ENCODE measurements at regions not wholly inside any gene's neighbourhood (a gene's known extent, or its start where the extent isn't known, plus 50 kb on each side); places are given as distances from the start of the nearest gene placed in this dataset.

DNA sequence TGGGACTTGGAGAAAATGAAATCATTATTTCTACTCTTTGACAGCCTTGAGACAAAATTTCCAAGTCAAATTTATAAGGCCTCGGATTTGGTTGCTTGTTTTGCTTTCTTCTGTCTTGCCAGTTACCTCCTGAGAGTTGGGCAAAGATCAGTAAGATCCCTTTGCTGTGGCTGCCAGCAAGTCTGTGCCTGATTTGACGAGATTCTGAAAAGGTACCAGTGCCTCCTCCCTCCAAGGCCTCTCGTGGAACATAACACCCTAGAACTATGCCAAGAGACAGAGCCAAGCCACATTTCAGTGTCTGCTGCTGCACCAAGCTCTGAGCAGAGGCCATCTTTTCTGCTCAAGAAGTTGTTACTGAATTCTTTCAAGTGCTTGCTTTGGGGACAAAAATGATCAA, 61.0 kb downstream of the GTPBP8 start:
- CTCF ChIA-PET: interaction anchor here (0.8 to 2.6 kb wide), 2 partner anchors 225 to 237 kb away, joined by 3 to 17 read pairs; no protein-coding TSS in a partner anchor
- H3K4me1 Mint-ChIP-seq: peaks cover 3% of the 10 kb centered on the region
- peaks cover 3% of the 10 kb centered on the region for H3K36me3 Mint-ChIP-seq (ENCODE audit: low read depth)
- POLR2A ChIA-PET: no interaction called here
- H3K27me3 Mint-ChIP-seq: no peaks in the 10 kb centered on the region
- H3K27ac Mint-ChIP-seq: no peak overlapping the region
- H3K9me3 Mint-ChIP-seq: no peaks in the 10 kb centered on the region
- no peak overlapping the region for H3K4me3 Mint-ChIP-seq
- no peak for DNase-seq

DNA sequence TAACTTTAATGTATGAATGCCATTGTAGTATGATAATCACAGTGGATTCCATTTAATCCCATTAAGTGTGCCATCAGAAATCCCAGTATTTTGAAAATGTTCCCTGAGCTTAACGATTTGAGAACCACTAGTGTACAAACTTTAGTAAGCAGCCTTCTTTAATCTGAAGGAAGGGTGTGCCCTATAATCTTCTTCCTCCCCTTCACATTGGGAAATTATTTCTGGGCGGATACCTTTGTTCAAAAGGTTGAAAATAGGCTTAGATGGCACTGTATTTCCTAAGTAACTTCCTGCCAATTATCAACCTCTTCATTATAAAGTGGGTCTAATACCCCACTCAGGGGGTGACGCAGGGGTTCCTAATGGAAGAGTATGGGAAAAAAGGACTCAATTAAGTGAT, 62.4 kb downstream of the GTPBP8 start:
- Mint-ChIP-seq H3K27ac (no peak overlapping the region), H3K4me3 (no peak overlapping the region), H3K27me3 (no peaks in the 10 kb centered on the region), H3K36me3 (ENCODE audit: low read depth) (no peaks in the 10 kb centered on the region), H3K4me1 (peaks cover 3% of the 10 kb centered on the region), H3K9me3 (no peaks in the 10 kb centered on the region)
- DNase-seq: no peak
- ChIA-PET CTCF (interaction anchor here (0.6 to 2.6 kb wide), 2 partner anchors 16 to 236 kb away, joined by 3 to 17 read pairs; no protein-coding TSS in a partner anchor), POLR2A (no interaction called here)

DNA sequence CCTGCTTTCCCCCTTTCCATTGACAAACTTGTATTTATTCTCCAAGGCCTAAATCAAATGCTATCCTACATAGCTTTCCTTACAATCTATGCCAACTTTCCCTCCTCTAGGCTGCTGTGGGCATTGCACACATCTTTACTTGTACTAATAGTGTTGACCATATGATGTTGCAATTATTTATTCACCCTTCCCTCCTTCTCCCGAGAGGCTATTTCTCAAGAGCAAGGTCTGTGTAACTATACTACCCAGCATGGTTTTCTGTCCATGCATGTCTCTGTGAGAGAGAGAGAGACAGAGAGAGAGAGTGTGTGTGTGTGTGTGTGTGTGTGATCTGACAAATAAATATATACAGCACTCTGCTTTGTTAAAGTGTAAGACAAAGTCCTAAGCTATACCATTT, 63.8 kb downstream of the GTPBP8 start:
- CTCF ChIA-PET: interaction anchor here (2.3 kb wide), 1 partner anchor 234 kb away, joined by 8 read pairs; no protein-coding TSS in a partner anchor
- H3K27me3 Mint-ChIP-seq: no peaks in the 10 kb centered on the region
- H3K27ac Mint-ChIP-seq: no peak overlapping the region

DNA sequence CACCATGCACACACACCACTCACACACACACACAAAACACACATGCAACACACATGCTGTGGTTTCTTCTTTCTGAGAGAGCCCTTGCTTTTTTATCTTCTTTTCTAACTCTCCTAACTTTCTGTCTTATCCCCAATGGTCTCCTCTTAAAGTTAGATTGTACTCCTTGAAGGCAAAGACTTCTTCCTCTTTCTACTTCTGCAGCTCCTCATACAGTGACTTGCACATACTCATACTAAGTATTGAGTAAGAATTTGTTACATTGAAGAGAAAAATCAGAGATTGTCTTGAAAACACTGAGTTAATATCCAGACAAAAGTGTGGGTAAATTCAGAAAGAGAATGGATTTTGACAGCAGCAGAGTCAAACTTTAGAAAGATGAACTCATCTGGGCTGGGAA, 64.4 kb downstream of the GTPBP8 start:
- no peak for DNase-seq
- CTCF ChIA-PET: interaction anchor here (2.3 kb wide), 1 partner anchor 233 kb away, joined by 8 read pairs; no protein-coding TSS in a partner anchor
- POLR2A ChIA-PET: no interaction called here
- H3K27me3 Mint-ChIP-seq: no peaks in the 10 kb centered on the region
- H3K9me3 Mint-ChIP-seq: no peaks in the 10 kb centered on the region
- no peaks in the 10 kb centered on the region for H3K36me3 Mint-ChIP-seq (ENCODE audit: low read depth)
- H3K4me1 Mint-ChIP-seq: peaks cover 3% of the 10 kb centered on the region
- no peak overlapping the region for H3K4me3 Mint-ChIP-seq
- no peak overlapping the region for H3K27ac Mint-ChIP-seq

More for the DNA sequence above, 63.8 kb downstream of the GTPBP8 start:
- Mint-ChIP-seq H3K4me3 (no peak overlapping the region), H3K9me3 (no peaks in the 10 kb centered on the region), H3K36me3 (ENCODE audit: low read depth) (no peaks in the 10 kb centered on the region), H3K4me1 (peaks cover 3% of the 10 kb centered on the region)
- POLR2A ChIA-PET: no interaction called here
- DNase-seq: no peak

DNA sequence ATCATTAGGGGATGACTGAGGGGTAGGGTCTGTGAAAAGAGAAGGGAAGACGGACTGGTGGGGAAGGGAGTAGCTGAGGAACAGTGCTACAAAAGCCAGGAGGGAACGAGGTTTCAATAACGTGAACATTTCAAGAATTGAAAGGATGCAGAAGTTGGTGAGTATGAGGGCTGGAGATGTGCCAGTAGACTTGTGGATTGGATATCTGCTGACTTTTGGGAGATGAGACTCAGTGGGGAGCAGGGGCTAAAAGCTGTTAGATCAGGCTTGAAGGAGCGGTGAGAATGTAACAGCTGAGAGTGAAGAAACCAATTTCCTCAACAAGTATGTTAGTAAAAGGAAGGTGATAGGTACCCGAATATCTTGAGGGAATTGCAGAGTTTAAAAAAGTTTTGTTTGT, 65.2 kb downstream of the GTPBP8 start:
- H3K4me1 Mint-ChIP-seq: peaks cover 3% of the 10 kb centered on the region
- no peak overlapping the region for H3K27ac Mint-ChIP-seq
- H3K36me3 Mint-ChIP-seq (ENCODE audit: low read depth): no peaks in the 10 kb centered on the region
- H3K4me3 Mint-ChIP-seq: no peak overlapping the region
- no peak for DNase-seq
- H3K9me3 Mint-ChIP-seq: no peaks in the 10 kb centered on the region
- POLR2A ChIA-PET: no interaction called here
- no peaks in the 10 kb centered on the region for H3K27me3 Mint-ChIP-seq
- CTCF ChIA-PET: interaction anchor here (2.3 kb wide), 1 partner anchor 233 kb away, joined by 8 read pairs; no protein-coding TSS in a partner anchor

DNA sequence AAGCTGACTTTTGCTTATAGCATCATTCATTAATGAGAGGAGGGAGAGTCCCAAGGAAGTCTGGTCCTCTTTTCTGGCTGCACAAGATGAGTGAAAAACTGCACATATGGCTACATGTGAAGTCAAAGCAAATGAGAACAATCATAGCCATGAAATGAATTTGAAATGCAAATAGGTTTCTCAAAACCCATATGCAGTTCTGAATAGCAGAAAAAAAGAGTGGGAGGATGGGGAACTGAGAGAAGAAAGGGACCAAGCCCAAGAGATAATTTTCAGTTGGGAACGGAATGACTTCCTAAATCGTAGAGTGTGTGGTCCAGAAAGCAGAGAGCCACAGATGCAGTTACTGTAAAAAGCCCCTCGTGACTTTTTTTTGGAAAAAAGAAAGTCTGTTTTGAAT, 66.3 kb downstream of the GTPBP8 start:
- H3K36me3 Mint-ChIP-seq (ENCODE audit: low read depth): no peaks in the 10 kb centered on the region
- ChIA-PET POLR2A (no interaction called here), CTCF (interaction anchor here (2.3 kb wide), 1 partner anchor 231 kb away, joined by 8 read pairs; no protein-coding TSS in a partner anchor)
- H3K4me3 Mint-ChIP-seq: no peak overlapping the region
- no peaks in the 10 kb centered on the region for H3K4me1 Mint-ChIP-seq
- H3K27me3 Mint-ChIP-seq: no peaks in the 10 kb centered on the region
- H3K9me3 Mint-ChIP-seq: no peaks in the 10 kb centered on the region
- DNase-seq: no peak
- H3K27ac Mint-ChIP-seq: no peak overlapping the region

DNA sequence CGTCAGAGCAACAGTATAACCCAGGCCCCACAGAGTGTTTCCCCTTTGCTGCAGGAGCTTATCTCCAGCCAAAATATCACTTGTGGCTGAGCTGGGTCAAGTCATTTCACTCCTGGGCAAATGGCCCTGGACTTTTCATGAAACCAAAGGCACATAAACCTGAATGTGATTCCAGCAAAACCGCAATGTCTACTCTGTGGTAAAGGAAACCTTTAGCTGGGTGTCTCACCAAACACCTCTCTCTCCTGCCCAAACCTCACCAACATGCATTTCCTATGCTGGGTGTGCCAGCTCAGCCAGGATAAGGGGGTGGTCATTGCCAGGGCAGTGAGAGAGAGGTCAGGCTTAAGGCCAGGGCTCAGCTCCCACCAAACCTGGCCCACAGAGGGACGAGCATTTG, 67.4 kb downstream of the GTPBP8 start:
- CTCF ChIA-PET: interaction anchor here (1.8 kb wide), 1 partner anchor 230 kb away, joined by 3 read pairs; no protein-coding TSS in a partner anchor
- Mint-ChIP-seq H3K27ac (no peak overlapping the region), H3K27me3 (no peaks in the 10 kb centered on the region), H3K9me3 (no peaks in the 10 kb centered on the region), H3K36me3 (ENCODE audit: low read depth) (peaks cover 2% of the 10 kb centered on the region), H3K4me1 (no peaks in the 10 kb centered on the region), H3K4me3 (no peak overlapping the region)
- DNase-seq: no peak
- POLR2A ChIA-PET: no interaction called here

DNA sequence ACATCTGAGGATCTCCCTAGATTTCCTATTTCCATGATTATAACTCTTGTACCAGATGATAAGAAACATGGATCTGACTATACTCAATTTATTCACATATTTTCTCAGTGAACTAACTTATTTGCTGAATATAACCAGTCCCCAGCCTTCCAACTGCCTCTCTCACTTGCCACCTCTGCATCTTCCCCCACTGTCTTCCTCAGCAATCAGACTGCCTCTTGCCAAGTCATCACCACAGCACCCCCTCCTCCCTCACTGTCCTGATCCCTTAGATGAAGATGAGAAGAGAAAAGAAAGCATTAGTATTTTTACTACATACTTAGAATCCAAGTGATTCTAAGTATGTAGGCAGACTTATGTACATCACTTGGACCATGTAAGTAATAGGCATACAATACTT, 71.9 kb downstream of the GTPBP8 start:
- CTCF ChIA-PET: no interaction called here
- H3K4me3 Mint-ChIP-seq: no peak overlapping the region
- POLR2A ChIA-PET: no interaction called here
- H3K36me3 Mint-ChIP-seq (ENCODE audit: low read depth): peaks cover 7% of the 10 kb centered on the region
- H3K27ac Mint-ChIP-seq: no peak overlapping the region
- H3K27me3 Mint-ChIP-seq: no peaks in the 10 kb centered on the region
- DNase-seq: no peak
- H3K4me1 Mint-ChIP-seq: no peaks in the 10 kb centered on the region
- H3K9me3 Mint-ChIP-seq: peaks cover 3% of the 10 kb centered on the region

DNA sequence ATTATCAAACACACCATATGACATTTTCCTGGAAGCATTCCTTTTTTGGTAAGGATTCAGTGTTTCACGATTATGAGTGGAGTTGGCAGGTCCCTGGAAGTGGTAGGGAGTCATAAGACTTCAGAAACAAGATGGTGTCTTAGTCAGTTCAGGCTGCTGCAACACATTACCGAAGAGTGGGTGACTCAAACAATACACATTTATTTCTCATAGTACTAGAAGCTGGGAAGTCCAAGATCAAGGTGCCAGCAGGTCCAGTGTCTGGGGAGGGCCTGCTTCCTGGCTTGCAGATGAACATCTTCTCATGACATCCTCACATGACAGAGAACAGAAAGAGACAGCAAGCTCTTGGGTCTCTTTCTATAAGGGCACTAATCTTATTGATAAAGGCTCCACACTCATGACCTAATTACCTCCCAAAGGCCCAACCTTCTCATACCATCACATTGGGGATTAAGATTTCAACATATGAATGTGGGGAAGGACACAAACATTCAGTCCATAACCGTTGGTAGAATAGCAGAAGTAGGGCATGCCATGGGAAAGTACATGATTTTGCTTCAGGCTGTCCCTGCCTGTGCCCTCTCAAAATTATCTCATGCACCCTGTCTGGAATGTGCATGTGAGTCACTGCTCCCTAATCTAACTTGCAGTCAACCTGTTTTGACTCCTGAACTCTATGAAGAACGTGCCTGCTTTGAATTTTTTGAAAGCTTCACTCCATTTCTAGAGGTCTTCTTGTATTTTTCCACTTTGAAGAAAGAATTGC, 72.5 kb downstream of the GTPBP8 start:
- Mint-ChIP-seq H3K27ac (no peak overlapping the region), H3K9me3 (peaks cover 3% of the 10 kb centered on the region), H3K27me3 (no peaks in the 10 kb centered on the region), H3K4me3 (no peak overlapping the region), H3K36me3 (ENCODE audit: low read depth) (peaks cover 7% of the 10 kb centered on the region), H3K4me1 (no peaks in the 10 kb centered on the region)
- ChIA-PET POLR2A (no interaction called here), CTCF (no interaction called here)
- DNase-seq: no peak

DNA sequence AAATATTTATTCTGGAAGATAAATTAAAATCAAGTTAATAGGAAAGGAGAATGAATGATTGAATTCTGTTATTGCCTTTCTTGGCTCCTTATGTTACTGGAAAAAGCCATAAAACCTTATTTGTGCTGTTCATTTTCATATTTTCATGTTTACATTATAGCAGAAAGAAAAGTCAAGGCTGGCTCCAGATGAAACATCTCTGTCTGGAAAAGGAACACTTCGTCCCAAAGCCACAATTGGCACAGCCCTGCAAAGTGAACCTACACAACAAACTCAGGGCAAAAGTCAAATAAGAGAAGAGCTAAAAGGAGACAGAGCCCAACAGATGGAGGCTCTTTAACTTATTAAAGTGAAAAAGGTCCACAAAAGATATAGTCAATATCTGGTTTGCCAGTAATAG, 73.4 kb downstream of the GTPBP8 start:
- no peaks in the 10 kb centered on the region for H3K4me1 Mint-ChIP-seq
- no peak for DNase-seq
- no peaks in the 10 kb centered on the region for H3K27me3 Mint-ChIP-seq
- POLR2A ChIA-PET: no interaction called here
- peaks cover 7% of the 10 kb centered on the region for H3K36me3 Mint-ChIP-seq (ENCODE audit: low read depth)
- H3K9me3 Mint-ChIP-seq: peaks cover 3% of the 10 kb centered on the region
- H3K27ac Mint-ChIP-seq: no peak overlapping the region
- CTCF ChIA-PET: no interaction called here
- no peak overlapping the region for H3K4me3 Mint-ChIP-seq

DNA sequence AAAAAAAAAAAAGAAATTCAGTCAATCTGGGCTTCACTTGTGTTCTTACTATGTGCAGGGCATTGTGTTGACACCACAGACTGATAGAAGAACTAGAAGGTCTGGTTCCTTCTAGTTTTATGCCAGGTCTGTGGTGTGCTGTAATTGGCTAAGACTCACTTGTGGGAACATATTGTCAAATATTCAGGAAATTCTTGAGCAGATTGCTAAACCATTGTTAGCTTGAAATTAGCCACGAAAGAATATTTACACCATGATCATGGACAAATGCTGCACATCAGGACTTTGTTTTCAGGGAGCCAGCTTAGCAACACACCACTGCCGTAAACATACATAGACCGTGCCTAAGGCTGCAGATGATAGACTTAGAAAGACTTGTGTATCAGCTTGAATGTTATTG, 74.6 kb downstream of the GTPBP8 start:
- no peaks in the 10 kb centered on the region for H3K27me3 Mint-ChIP-seq
- no peaks in the 10 kb centered on the region for H3K4me1 Mint-ChIP-seq
- no peak overlapping the region for H3K27ac Mint-ChIP-seq
- peaks cover 3% of the 10 kb centered on the region for H3K9me3 Mint-ChIP-seq
- no peak for DNase-seq
- ChIA-PET POLR2A (no interaction called here), CTCF (interaction anchor here (1.3 kb wide), 1 partner anchor 30 kb away, joined by 4 read pairs; no protein-coding TSS in a partner anchor)
- peaks cover 7% of the 10 kb centered on the region for H3K36me3 Mint-ChIP-seq (ENCODE audit: low read depth)
- no peak overlapping the region for H3K4me3 Mint-ChIP-seq

DNA sequence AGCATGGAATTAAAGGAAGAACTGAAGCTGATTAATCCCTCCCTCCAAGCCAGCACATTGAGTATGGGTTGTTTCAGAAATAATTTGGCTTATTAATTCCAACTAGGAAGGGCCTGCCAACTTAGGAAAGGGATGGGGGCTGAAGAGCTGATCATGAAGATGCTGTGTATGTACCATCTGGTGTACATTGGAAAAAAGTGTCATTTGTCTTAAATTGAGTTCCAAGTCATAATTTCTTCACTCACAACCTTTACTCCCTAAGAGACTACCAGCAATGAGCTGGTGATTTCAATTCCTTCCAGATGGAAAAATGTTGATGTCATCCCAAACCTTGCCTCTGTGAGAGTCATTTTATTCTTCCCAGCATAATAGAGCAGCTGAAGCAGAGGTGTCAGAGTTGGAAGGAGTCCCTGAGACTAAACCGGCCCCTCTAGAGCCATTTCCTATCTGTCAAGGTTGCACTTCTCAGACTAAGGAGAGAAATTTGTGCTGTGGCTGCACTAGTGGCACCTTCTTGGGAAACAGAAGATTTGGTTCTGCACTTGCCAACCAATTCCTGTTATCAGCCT, 79.4 kb downstream of the GTPBP8 start:
- H3K27me3 Mint-ChIP-seq: no peaks in the 10 kb centered on the region
- no peak for DNase-seq
- peaks cover 4% of the 10 kb centered on the region for H3K36me3 Mint-ChIP-seq (ENCODE audit: low read depth)
- ChIA-PET POLR2A (no interaction called here), CTCF (no interaction called here)
- no peaks in the 10 kb centered on the region for H3K4me1 Mint-ChIP-seq
- H3K27ac Mint-ChIP-seq: no peak overlapping the region
- H3K9me3 Mint-ChIP-seq: peaks cover 3% of the 10 kb centered on the region
- H3K4me3 Mint-ChIP-seq: no peak overlapping the region

DNA sequence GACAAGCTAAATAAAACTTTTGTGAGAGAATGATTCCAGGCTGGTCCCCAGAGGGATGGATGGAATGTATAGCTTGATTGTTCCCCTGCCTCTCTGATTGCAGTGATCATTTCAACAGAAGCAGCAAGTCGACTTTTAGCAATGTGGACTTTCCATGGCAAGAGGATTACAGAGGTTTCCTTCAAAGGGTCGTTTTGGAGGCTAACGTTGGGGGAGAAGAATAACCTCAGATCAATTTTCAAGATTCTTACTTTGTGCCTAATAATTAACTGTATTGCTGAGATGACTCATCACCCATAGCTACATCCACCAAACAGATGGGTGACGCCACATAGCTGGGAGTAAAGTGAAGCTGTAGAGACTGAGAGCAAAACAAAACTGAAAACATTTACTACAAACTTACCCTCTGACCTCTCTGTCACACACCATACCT, 79.9 kb downstream of the GTPBP8 start:
- Mint-ChIP-seq H3K27me3 (no peaks in the 10 kb centered on the region), H3K36me3 (ENCODE audit: low read depth) (peaks cover 4% of the 10 kb centered on the region), H3K4me1 (no peaks in the 10 kb centered on the region), H3K27ac (no peak overlapping the region), H3K9me3 (no peaks in the 10 kb centered on the region), H3K4me3 (no peak overlapping the region)
- CTCF ChIA-PET: no interaction called here
- DNase-seq: no peak
- POLR2A ChIA-PET: no interaction called here

DNA sequence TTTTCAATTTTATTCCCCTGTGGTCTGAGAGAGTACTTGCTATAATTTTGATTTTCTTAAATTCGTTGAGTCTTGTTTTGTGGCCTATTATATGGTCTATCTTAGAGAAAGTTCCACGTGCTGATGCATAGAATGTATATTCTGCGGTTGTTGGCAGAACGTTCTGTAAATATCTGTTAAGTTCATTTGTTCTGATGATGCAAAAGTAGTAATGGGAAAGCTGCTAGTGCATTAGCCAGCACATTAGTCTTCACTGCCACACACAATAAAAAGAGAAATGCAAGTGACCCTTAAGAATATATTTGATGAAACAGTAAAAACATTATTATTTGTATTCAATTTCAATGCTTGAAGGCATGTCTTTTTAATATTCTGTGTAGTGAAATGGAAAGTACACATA, 84.8 kb downstream of the GTPBP8 start:
- Mint-ChIP-seq H3K36me3 (ENCODE audit: low read depth) (no peaks in the 10 kb centered on the region), H3K27me3 (no peaks in the 10 kb centered on the region), H3K4me3 (no peak overlapping the region), H3K4me1 (no peaks in the 10 kb centered on the region), H3K9me3 (no peaks in the 10 kb centered on the region), H3K27ac (no peak overlapping the region)
- no peak for DNase-seq
- ChIA-PET POLR2A (no interaction called here), CTCF (no interaction called here)
